Activated effector memory CD4-positive, alpha-beta T cell treated with Interleukin-2 at 50 U/mL for 16 hours (primary cell): ENCODE measurements at regions not wholly inside any gene's neighbourhood (a gene's known extent, or its start where the extent isn't known, plus 50 kb on each side); places are given as distances from the start of the nearest gene placed in this dataset.

Experiments
- DNase-seq: peaks from one replicate; pipeline ENCODE4 v3.0.0-alpha.2; 2020

GRCh38 chr2:234302664-234302991 is 194.3 kb downstream of the ARL4C start:
- no peak for DNase-seq

GRCh38 chr2:234300932-234301823 is 195.7 kb downstream of the ARL4C start:
- DNase-seq: no peak

- no peak for DNase-seq
Measured at GRCh38 chr2:234300391-234300925, 196.4 kb downstream of the ARL4C start.

DNA sequence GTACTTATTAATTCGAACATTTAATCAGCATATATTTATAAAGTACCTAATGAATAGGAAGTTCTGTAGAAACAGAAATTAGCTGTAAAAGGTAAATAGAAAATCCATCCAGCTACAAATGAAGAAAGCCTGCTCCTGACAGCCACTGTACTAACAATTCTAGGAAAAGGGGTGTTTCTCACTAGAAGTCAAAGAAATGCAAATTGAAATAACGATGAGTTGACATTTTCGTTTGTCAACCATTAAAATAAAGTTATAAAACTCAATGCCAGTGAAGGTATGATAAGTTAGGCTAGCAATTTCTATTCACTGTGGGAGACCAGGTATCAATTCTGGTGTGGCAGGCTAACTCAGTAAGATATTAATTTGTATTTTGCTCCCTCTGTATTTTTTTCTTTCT is 198.0 kb downstream of the ARL4C start:
- DNase-seq: no peak

DNA sequence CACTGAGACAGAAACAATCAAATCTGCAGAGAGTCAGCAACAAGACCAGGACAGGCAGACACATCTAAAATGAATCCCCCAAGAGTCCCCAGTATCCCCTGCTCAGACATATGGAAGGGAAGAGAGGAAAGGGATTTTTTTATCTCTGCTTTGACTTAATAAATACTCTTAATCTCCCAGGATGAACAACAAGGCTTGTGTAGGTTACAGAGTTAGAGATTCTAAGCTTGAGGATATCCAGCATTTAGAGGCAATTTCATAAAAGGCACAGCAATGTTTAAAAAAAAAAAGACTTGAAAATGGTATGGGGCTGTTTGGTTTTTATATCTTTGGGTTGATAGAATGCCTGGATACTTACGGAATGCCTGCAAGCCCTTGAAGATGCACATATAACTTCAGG is 199.9 kb downstream of the ARL4C start:
- DNase-seq: no peak

DNA sequence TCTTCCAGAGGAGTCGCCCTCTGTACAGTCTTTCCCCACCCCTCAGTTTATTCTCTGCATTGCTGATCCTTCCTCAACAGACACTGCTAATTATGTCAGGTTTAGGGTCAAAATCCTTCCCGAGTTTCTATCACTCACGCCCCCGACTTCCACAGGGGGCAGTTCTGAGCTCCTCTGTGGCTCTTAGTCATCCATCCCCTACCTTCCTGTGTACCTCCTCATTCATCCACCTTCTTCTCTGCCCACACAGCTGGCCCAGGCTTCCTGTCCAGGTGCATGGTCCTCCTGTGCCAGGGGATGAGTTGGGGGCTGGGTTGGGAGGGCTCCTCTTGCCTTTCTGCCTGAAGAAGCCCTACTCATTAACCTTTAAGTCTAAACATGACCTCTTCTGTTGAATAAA is 202.9 kb downstream of the ARL4C start:
- DNase-seq: no peak

DNA sequence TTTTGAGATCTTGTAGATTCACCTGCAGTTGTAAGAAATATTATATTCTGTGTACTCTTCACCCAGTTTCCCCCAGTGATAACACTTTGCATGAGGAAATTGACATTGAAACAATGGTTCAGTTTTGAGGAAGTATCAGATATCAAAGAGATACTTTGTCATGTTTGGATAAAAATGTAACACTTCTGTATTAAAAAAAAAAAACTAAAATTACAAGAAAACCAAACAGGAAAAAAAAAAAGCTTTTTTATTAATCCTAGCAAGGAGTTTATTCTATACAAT is 204.0 kb downstream of the ARL4C start:
- DNase-seq: no peak

DNA sequence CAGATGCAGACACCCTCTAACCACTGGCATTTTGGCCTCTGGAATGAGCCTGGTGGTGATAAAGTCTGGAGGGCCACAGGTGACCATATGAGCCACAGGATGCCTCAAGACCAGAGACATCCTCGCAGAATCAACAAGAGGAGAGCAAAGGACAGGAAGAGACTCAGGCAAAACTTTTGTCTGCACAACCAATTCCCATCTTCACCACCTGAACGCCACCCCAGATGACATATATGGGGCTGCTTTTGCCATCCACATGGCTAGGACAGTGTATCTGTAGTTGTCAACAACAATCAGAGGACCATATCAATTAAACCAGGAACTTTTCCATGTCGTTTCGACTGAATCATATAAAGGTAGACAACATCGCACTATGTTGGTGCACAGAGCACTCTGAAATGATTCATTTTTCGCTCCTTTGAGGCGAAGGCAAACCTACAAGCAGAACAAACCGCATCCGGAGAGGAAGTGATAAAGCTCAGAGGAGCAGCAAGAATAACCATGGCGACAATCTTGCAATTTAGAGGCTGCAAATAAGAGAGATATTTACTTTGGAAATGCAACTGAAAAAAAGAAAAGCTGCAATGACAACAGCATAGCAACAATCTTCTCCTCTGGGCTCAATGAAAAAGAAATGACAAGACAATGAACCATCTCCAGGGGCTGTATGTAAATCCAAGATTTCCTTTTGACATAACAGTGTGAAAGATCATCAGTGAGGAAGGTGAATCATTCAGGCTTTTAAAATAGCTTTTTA is 204.5 kb downstream of the ARL4C start:
- peak; percentile 52 for DNase-seq

GRCh38 chr2:234291765-234292204 is 205.1 kb downstream of the ARL4C start:
- peak; percentile 51 for DNase-seq

DNA sequence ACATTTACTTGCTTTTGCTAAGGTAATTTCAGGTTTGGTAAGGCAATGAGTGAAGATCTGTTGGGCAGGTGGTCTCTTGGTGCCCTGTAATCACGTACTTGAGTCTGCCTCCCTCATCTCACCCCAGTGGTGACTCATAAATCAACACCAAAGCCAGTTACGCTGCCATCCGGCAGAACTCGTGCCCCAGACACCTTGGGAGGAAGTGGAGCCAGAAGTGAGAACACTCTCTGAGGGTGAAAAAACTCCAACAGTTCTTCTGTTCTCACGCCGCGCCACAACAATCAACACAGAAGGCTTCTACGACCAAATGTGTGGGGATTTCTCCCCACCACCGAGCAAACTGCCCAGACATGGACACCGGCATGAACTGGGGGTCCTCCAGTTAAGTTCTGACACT is 206.2 kb downstream of the ARL4C start:
- DNase-seq: peak; percentile 82

DNA sequence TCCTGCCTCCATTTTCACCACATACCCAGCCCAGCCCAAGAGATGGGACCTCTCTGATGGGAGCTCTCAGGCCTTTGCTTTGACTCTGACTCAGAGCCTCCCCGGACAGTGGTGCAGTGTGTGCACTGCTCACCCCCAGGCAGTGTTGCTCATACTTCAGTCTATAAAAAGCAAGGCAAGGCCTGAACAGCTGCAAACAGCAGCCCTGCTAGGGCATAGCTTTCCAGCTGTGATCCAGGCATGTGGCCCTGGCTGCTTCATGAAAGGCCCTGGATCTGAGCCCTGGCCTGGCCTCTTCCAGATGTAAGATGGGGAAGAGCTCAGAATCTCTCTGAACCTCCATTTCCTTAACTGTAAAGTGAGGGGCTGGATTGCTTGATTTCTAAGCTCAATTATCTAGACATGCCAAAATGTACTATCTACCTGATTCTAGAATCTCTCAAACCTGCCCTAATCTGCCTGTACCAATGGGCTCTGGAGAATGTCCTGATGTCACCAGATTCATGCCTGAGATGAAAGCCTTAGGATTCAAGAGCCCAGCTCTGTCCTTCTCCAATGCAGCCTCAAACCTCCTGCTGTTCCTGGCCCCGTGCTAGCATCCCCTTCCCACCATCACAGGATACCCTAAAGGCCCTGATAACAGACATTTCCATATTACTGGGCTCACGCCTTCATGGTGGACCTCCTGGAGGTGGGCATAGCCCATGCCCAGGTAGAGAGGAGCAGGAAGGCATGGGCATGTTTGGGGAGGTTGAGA is 206.9 kb downstream of the ARL4C start:
- DNase-seq: peak; percentile 26

GRCh38 chr2:234288974-234289455 is 207.9 kb downstream of the ARL4C start:
- peak; percentile 65 for DNase-seq

DNA sequence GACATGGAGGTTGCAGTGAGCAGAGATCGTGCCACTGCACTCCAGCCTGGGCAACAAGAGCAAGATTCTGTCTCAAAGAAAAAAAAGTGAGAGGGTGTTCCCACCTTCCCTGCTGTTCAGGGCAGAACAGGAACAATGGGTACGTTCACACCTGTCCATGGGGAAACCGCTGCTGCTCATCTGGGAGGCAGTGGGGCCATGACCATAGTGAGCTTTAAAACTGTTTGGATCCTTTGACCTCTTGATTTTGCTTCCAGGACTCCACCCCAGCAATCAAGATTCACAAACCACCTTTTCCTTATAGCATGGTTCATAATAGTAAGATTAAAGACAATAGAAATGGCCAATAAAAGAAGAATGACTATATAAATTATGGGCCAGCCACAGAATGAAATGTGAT is 209.2 kb downstream of the ARL4C start:
- DNase-seq: no peak

GRCh38 chr2:234286956-234287355 is 209.9 kb downstream of the ARL4C start:
- no peak for DNase-seq

DNA sequence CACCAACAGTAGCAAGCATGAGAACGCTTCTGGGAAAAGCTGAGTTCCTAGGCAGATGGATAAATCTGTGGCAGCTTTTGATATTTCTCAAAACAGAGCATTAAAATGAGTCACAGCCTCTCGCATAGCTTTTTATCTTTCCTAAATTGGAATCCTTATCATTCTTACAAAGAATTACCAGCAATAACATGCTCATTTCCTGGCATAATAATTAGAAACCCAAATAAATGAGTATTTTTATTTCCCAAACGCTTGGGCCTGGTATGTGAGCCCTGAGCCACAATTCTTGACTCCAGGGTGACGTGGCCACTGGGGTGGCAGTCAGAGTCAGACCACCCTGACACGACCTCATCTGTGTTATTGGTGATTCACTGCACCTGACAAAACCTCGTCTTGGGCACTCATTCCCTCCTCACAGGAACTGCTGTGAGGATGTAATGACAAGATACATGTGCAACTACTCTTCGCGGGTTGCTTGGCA is 210.7 kb downstream of the ARL4C start:
- DNase-seq: no peak

GRCh38 chr2:234285541-234285940 is 211.3 kb downstream of the ARL4C start:
- no peak for DNase-seq

- DNase-seq: no peak
Measured at GRCh38 chr2:234279637-234280036, 217.2 kb downstream of the ARL4C start.

- DNase-seq: no peak
Measured at GRCh38 chr2:234278556-234279255, 218.2 kb downstream of the ARL4C start.

GRCh38 chr2:234275515-234275914 is 221.4 kb downstream of the ARL4C start:
- no peak for DNase-seq

DNA sequence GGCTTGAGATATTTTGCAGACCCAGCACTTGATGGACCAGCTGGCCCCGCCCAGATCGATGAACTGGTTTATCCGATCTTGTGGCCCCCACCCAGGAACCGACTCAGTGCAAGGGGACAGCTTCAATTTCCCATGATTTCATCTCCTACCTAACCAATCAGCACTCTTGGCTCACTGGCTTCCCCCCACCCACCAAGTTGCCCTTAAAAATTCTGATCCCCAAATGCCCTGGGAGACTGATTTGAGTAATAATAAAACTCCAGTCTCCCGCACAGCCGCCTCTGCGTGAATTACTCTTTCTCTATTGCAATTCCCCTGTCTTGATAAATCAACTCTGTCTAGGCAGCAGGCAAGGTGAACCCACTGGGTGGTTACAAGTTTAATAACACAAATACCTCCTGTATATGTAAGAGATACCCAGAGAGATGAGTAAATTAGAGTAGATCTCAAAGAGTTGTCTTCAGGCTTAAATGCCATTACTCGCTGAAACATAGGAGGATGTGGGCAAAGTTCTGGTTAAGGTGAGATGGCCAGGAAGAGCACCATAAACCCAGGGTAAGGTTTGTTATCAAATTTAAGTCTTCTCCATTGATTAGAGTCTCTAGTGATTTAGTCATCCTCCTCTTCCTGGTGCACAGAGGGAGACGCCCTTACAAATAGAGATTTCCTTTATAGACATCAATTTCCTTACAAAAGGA is 222.8 kb downstream of the ARL4C start:
- DNase-seq: no peak

- DNase-seq: no peak
Measured at GRCh38 chr2:234272069-234272850, 221.8 kb downstream of the SPP2 start.
